GM21717 (cell line): ENCODE measurements at regions not wholly inside any gene's neighbourhood (a gene's known extent, or its start where the extent isn't known, plus 50 kb on each side); places are given as distances from the start of the nearest gene placed in this dataset.
A peak's percentile ranks its signal among the peaks of the same experiment; 100 is the strongest.
"Not testable (repeated sequence)": the region's sequence is repeated elsewhere in the genome, so short reads cannot be mapped to it uniquely, and the experiment has no call there.

Experiments
- ATAC-seq: cut with Tn5 transposase; IDR thresholded peaks from one replicate; pipeline ENCODE4 v1.9.1; 2021; ENCODE audit warnings: mild to moderate bottlenecking, moderate library complexity; ENCODE audit not compliant: unreplicated experiment

DNA sequence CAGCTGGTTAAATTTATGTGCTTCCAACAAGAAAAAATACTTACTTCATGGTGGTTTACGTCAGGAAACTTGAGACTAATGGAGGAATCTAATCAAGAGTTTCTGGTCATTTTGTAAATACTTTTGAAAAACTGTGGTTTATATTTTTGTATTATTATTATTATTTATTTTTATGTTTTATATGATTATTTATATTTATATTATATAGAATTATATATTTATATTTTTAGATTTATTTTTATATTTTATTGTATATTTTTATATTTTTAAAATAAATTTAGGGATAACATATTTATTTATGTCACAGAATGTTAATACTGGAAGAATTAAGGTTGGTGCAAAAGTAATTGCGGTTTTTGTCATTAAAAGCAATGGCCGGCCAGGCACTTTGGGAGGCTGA is 474.5 kb upstream of the DDX18 start:
- ATAC-seq: no peak

- no peak for ATAC-seq
Measured at GRCh38 chr2:117341690-117342089, 472.8 kb upstream of the DDX18 start.

GRCh38 chr2:117342415-117342814 is 472.1 kb upstream of the DDX18 start:
- ATAC-seq: no peak

GRCh38 chr2:117349687-117350086 is 464.8 kb upstream of the DDX18 start:
- ATAC-seq: no peak

DNA sequence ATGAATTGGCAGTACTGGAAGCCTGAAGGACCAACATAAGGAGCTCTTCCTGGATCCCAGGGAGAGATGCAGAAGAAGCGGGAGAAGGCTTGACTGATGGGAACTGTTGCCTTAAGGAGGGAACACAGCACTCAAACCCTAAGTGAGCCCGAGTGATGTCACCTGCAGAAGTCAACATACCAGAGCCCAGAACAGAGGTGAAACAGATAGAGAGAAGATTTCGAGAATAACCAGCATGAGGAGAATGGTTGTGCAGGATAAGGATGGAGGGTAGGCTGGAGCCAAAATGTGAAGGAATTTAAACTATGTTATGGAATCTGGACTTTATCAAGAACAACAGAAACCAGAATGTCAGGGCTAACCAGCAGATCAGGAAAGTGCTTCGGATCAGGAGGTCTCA is 463.1 kb upstream of the DDX18 start:
- ATAC-seq: no peak

DNA sequence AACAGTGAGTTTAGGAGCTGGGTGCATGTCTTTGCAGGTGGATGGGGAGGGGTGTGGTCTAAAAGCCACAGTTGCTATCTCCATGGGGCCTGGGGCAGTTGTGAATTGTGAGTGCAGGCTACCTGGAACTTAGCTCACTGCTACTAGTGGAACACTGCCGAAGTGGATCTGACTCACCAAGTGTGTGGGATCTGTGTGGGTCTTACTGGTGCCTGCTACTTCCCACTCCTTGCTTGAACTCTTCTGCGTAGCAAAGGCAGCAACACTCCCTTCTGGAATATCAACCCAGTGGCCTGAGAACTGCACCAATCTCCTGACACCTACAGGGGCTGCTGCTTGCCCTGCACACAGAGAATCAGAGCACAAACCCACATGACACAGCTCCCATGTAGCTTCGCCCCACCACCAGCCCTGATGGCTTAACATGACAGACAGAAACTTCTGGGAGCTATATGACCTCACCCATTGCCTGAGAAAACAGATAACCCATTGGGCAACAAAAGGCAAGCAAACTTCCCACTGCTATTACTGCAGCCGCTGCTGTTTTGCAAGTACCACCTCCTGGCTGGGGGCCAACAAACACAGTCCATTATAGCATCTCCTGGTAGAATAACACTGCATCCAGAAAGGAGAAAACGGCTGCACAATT is 455.1 kb upstream of the DDX18 start:
- ATAC-seq: no peak

DNA sequence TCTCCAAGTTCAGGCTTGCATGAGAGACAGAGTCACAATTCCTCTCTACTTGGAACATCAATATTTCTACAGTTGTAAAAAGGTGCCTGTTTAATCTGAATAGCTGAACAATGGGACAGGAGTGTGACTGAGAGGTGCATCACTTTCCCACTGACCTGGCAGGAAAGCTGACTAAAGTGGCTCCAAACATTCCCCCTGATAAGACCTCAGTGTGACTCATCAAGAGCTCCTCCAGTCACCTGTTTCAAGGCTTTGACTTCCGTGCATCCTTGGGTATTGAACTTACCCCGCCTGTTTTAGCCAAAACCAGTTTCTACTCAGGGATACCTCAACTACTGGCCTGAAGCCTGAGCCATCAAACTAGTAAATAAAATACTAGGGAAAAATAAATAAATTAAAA is 453.9 kb upstream of the DDX18 start:
- ATAC-seq: no peak

- peak; percentile 75 for ATAC-seq
Measured at GRCh38 chr2:117378653-117379052, 435.8 kb upstream of the DDX18 start.

DNA sequence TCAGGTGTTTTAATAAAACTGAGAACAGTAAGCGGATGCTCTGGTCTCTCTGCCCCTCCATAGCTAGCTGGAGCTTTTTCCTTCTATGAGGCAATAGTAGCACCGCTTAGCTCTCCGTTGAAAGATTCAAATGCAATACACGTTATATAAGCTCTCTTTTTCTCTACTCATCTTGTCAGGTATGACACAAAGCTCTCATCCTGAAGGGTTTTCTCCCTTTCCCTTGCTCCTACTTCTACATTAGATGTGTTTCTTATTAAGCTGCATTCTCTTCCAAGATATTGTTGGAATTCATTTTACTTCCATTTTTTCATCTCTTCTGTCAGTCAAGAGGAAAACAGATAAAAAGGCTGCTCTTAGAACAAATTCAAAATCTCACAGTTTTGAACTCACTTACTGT is 434.6 kb upstream of the DDX18 start:
- no peak for ATAC-seq

GRCh38 chr2:117383997-117384396 is 430.5 kb upstream of the DDX18 start:
- ATAC-seq: not testable (repeated sequence)

DNA sequence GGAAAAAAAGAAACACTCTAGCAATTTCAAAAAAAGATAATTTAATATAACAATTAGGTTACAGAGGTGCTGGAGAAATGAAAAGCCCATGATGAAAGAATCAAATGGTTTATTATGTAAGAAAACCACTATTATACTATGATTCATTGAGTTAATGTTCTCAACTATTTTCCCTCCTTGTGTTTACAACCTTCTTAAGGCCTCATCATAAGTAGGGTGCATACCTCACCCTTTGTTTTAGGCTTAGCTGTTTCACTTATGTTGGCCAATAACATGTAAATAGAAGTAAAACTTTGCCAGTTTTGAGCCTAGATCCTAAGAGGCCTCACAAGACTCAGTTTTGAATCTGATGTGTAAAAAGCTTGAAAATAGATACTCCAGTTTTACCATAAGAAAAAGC is 418.3 kb upstream of the DDX18 start:
- no peak for ATAC-seq

DNA sequence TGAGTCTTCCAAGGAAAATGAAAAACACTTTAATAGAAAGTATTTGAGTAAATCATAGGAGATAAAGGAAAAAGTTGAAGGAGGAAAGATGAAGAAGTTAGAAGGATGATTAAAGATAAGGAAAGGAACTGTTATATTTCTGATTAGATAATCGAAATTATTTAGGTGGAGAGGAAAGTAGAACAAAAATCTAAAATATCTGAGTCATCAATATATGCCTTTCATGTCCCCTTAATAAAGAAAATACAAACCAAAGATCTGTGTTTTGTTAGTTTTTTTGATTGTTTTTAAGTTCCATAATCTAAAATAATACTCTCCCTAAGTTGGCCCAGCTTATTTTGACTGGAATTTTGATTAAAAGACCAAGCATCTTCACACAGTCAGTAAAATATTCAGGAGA is 412.9 kb upstream of the DDX18 start:
- ATAC-seq: no peak

DNA sequence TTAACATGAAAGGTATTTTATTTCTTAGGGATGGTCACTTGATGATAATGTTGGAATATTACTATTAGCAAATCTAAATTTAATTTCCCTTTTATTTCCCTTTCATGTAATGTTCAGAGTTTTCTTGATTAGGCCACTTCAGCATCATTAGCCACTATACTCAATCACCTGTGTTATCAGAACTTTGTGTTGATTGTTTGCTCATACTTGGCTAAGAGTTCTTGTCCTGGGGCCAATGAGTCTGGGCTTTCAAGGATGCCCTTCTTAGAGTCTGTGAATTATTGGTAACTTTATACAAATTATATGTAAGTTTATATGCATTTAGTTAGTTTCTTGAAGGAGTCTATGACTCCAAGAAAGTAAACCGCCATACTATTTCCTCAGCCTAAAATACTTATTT is 408.0 kb upstream of the DDX18 start:
- no peak for ATAC-seq

- ATAC-seq: no peak
Measured at GRCh38 chr2:117407746-117408145, 406.7 kb upstream of the DDX18 start.

DNA sequence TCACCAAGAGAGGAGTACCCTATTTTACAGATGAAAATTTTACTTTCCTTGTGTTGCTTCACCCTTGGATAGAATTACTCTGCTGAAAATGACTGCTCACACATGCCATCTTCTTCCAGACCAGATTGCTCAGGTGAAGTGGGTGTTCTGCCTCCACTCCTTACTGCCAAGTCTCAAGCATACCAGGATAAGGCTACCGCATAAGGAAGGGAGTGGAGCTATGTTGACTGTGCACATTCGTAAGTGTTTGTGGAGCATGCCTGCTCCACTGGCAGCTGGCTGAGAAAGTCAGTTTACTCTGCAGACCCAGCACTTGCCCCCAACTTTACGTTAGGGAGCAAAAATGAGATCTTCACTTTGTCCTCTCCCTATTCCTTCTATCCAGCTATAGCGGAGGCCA is 405.0 kb upstream of the DDX18 start:
- ATAC-seq: no peak

GRCh38 chr2:117411983-117412382 is 402.5 kb upstream of the DDX18 start:
- no peak for ATAC-seq

DNA sequence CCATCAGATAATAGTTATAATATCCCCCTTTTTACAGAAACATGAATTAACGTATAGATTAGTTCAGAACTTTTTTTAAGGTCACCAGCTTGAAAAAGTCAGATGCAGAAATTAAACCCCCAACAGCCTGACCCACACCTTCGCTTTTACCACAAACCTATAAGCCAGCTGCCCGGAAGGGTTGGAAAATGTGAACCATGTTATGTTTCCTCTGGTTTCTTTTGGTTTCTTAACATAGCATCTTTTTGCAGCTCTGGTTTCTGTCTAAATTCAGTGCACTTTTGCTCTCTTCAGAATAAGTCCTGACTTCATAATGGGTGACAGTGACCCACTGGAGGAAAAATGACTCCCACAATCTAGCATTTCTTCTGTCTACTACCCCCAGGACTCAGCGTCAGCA is 381.7 kb upstream of the DDX18 start:
- no peak for ATAC-seq

DNA sequence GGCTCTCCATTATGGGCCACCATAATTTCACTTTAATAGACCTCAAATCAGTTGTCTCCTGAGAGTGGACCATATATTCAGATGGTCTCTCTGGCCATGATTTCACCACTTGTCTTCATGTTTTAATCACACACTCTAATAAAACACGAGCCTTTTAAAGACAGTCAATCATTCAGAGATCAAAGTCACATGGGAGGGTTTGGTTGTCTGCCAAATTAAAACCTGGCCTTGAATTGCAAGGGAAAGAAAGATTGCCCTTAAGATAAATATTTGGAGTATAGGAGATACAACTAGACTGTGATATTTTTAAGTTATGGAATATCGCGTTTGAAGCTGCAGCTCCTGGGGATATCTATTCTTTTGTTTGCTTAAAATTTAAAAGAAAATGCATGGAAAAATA is 377.8 kb upstream of the DDX18 start:
- no peak for ATAC-seq

DNA sequence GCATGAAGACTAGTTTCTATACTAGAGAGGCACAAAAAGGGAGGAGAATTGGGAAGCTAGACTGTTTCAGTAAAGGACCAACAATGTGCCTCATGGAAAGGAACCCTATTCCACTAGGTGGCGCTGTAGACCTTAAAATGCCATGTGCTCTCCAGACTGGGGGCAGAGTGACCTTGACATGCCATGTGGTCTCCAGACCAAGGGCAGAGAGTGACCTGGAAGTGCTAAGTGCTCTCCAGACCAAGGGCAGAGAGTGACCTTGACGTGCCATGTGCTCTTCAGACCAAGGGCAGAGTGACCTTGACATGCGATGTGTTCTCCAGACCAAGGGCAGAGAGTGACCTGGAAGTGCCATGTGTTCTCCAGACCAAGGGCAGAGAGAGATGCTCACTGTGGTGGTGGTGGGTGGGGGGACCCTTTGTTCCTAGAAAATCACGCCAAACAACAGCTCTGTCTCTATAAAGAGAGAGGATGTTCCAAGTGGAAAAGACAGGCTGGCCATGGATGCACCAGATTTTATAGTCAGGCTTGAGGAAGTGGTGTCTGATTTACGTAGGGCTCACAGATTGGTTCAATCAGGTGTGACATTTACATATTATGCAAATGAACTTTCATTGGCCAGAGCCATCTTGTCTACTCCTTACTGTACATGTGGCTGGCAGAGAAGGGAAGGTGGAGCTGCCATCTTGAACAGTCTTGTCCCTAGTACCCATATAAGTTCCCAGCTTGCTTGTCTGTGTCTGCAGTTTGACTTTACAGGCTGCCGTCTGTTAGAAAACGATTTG is 344.0 kb upstream of the DDX18 start:
- no peak for ATAC-seq

DNA sequence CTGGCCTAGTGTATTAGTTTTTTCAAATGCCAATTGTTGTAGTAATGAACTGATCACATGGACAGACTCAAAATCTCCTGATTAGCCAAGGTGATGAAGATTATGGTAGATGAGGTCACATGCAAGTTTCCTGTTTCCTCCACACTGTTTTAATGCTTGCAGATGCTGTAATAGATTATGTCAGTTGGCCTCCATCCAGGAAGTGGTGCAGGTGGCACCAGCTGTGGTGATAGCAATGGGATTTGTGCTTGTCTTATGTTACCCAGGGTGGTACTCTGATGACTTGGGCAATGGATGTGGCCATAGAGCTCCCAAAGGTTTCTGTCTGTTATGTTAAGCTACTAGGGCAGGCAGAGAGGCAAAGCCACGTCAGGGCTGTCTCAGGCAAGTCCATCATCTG is 332.9 kb upstream of the DDX18 start:
- no peak for ATAC-seq

DNA sequence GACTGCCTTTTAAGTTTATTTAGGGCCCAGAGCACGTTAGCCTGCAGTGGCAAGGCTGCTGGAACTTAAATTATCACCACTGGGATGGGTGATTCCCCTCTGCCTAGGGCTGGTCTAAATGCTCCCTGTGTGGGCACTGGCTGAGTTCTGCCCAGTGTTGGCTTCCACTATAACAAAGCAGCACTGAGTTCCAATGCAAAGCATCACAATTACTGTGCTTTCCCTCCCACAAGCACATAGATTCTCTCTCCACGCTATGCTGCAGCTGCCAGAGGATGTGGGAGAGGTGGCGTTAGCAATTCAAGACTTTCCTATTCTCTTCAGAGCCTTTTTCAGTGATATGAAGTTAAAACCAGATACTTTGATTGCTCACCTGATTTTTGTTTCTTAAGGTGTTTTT is 328.9 kb upstream of the DDX18 start:
- no peak for ATAC-seq

- ATAC-seq: no peak
Measured at GRCh38 chr2:117486081-117486480, 328.4 kb upstream of the DDX18 start.
